Trophoblast cell (in vitro differentiated cells and primary cell): ENCODE measurements at regions not wholly inside any gene's neighbourhood (a gene's known extent, or its start where the extent isn't known, plus 50 kb on each side); places are given as distances from the start of the nearest gene placed in this dataset.

Experiments
- DNase-seq, 2 donors: peaks; one replicate each; pipeline ENCODE4 v3.0.0-alpha.2; 2016
- H2AFZ ChIP-seq: 2 replicates; pipeline ENCODE4 v1.6.1; 2013; ENCODE audit warnings: low read length, moderate library complexity, mild to moderate bottlenecking; ENCODE audit not compliant: insufficient read depth, poor library complexity
- H2AK5ac ChIP-seq: 2 replicates; pipeline ENCODE4 v1.6.1; 2013; ENCODE audit warnings: mild to moderate bottlenecking, low read length
- H2BK120ac ChIP-seq: 2 replicates; pipeline ENCODE4 v1.6.1; 2013; ENCODE audit warnings: low read length, mild to moderate bottlenecking, moderate library complexity; ENCODE audit not compliant: insufficient read depth, poor library complexity
- H2BK12ac ChIP-seq: 2 replicates; pipeline ENCODE4 v1.6.1; 2013; ENCODE audit warnings: mild to moderate bottlenecking, low read length, moderate library complexity
- H2BK5ac ChIP-seq: 2 replicates; pipeline ENCODE4 v1.6.1; 2013; ENCODE audit warnings: low read length, low read depth, moderate library complexity, mild to moderate bottlenecking; ENCODE audit not compliant: poor library complexity
- H3K14ac ChIP-seq: 2 replicates; pipeline ENCODE4 v1.6.1; 2013; ENCODE audit warnings: mild to moderate bottlenecking, low read length
- H3K18ac ChIP-seq: 2 replicates; pipeline ENCODE4 v1.6.1; 2013; ENCODE audit warnings: mild to moderate bottlenecking, low read length
- H3K23ac ChIP-seq: 2 replicates; pipeline ENCODE4 v1.6.1; 2013; ENCODE audit warnings: low read length
- H3K27ac ChIP-seq: 2 replicates; pipeline ENCODE4 v1.5.1; 2013; ENCODE audit warnings: low read depth, mild to moderate bottlenecking, inconsistent platforms, low read length, moderate library complexity
- H3K27me3 ChIP-seq: 2 replicates; pipeline ENCODE4 v1.6.1; 2013; ENCODE audit warnings: inconsistent platforms, mild to moderate bottlenecking, low read length, moderate library complexity; ENCODE audit not compliant: insufficient read depth
- H3K36me3 ChIP-seq, 2 experiments: 1 replicate in 1 of 2; 2 replicates in 1 of 2; pipeline ENCODE4 v1.6.1; 2013; ENCODE audit warnings: low read length in 2 of 2, mild to moderate bottlenecking in 2 of 2, moderate library complexity in 1 of 2; ENCODE audit not compliant: insufficient read depth in 2 of 2, control insufficient read depth in 1 of 2
- H3K4ac ChIP-seq: 2 replicates; pipeline ENCODE4 v1.6.1; 2013; ENCODE audit warnings: low read depth, mild to moderate bottlenecking, low read length, moderate library complexity
- H3K4me1 ChIP-seq, 2 experiments: 1 replicate in 1 of 2; 2 replicates in 1 of 2; pipeline ENCODE4 v1.6.1; 2013; ENCODE audit warnings: low read length in 2 of 2, mild to moderate bottlenecking in 2 of 2, moderate library complexity in 1 of 2; ENCODE audit not compliant: insufficient read depth in 2 of 2, control insufficient read depth in 1 of 2
- H3K4me2 ChIP-seq: 2 replicates; pipeline ENCODE4 v1.6.1; 2013; ENCODE audit warnings: inconsistent platforms, mild to moderate bottlenecking, low read length, moderate library complexity
- H3K4me3 ChIP-seq: 2 replicates; pipeline ENCODE4 v1.5.1; 2013; ENCODE audit warnings: mild to moderate bottlenecking, low read depth, low read length, inconsistent platforms
- H3K79me1 ChIP-seq: one replicate; pipeline ENCODE4 v1.6.1; 2013; ENCODE audit warnings: low read length
- H3K79me2 ChIP-seq: 2 replicates; pipeline ENCODE4 v1.6.1; 2013; ENCODE audit warnings: low read length, mild to moderate bottlenecking; ENCODE audit not compliant: control insufficient read depth, insufficient read depth, poor library complexity
- H3K9ac ChIP-seq: 2 replicates; pipeline ENCODE4 v1.6.1; 2013; ENCODE audit warnings: mild to moderate bottlenecking, low read length
- H3K9me3 ChIP-seq: 2 replicates; pipeline ENCODE4 v1.6.1; 2013; ENCODE audit warnings: low read depth, mild to moderate bottlenecking, control low read depth, inconsistent platforms, low read length; ENCODE audit not compliant: insufficient read depth
- H4K12ac ChIP-seq: 2 replicates; pipeline ENCODE4 v1.6.1; 2013; ENCODE audit warnings: low read depth, mild to moderate bottlenecking, low read length, moderate library complexity
- H4K8ac ChIP-seq: 2 replicates; pipeline ENCODE4 v1.6.1; 2013; ENCODE audit warnings: low read depth, mild to moderate bottlenecking, low read length, moderate library complexity
- H4K91ac ChIP-seq: one replicate; pipeline ENCODE4 v1.6.1; 2013; ENCODE audit warnings: low read depth, mild to moderate bottlenecking, low read length, moderate library complexity
- WGBS: extraction: QIAGEN DNeasy Blood & Tissue Kit; methylation state at CpG from one replicate; pipeline ENCODE4 v1.1.7; 2013; ENCODE audit warnings: missing lambda C conversion rate; ENCODE audit not compliant: insufficient read length, insufficient coverage; ENCODE audit errors: extremely low coverage; 5-methylcytosine and 5-hydroxymethylcytosine counted together

DNA sequence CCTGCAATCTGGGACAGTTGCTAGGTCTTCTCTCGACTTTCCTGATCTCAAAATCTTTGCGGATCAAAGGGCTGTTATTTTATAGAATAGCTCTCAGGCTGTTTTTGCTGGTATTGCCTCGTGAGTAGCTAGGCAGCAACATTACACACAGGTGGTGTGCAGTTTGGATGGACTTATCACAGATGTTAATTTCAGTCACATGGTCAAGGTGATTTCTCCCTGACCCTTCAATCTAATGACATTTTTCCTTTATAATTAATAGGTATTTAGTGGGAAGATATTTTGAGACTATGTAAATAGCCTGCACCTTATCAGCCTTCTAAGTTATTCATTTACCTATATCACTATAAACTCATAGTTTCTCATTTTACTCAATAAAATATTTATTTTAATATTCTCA lies 309.6 kb upstream of the PRKCQ start:
- H2AK5ac ChIP-seq: no peak overlapping the region
- no peaks in the 10 kb centered on the region for H3K79me1 ChIP-seq
- H2AFZ ChIP-seq: no peak overlapping the region
- peaks cover 0 to 2% of the 10 kb centered on the region in 2 experiments for H3K4me1 ChIP-seq
- H2BK120ac ChIP-seq: no peak overlapping the region
- peaks cover 2% of the 10 kb centered on the region for H3K9me3 ChIP-seq
- H2BK5ac ChIP-seq: no peak overlapping the region
- no peak overlapping the region for H3K18ac ChIP-seq
- no peaks in the 10 kb centered on the region for H3K36me3 ChIP-seq
- no peak overlapping the region for H4K91ac ChIP-seq
- H3K14ac ChIP-seq: no peak overlapping the region
- peak in 1 of 2 donors; percentile 50 for DNase-seq
- H3K4ac ChIP-seq: no peak overlapping the region
- no peaks in the 10 kb centered on the region for H3K27me3 ChIP-seq
- H3K27ac ChIP-seq: no peak overlapping the region
- no peaks in the 10 kb centered on the region for H3K79me2 ChIP-seq
- no peak overlapping the region for H4K12ac ChIP-seq
- no peak overlapping the region for H3K9ac ChIP-seq
- WGBS: no CpG with 5 or more reads among the region's 3 CpGs
- H3K4me3 ChIP-seq: no peak overlapping the region
- H4K8ac ChIP-seq: no peak overlapping the region
- H2BK12ac ChIP-seq: no peak overlapping the region
- no peak overlapping the region for H3K23ac ChIP-seq
- H3K4me2 ChIP-seq: no peak overlapping the region

DNA sequence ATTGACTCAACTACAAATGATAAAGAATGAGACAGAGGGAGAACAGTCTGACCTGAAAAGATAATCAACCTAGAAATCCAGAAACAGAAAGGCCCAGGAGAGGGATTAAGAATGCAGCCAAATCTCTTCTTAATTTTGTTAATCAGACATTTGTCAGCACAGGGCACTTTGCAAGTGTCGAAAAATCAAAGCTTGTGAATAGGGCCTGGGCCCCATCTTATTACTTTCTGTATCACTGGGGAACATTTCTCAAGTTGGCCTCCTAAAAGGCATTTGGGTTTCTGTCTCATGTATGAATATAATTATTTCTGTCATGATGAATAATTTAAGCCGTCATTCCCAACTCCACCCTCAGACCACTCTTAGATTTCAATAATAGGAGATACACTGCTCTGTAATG lies 308.4 kb upstream of the PRKCQ start:
- no peaks in the 10 kb centered on the region for H3K36me3 ChIP-seq
- DNase-seq: no peak
- no CpG with 5 or more reads among the region's 2 CpGs for WGBS
- no peak overlapping the region for H4K8ac ChIP-seq
- H3K9ac ChIP-seq: no peak overlapping the region
- no peak overlapping the region for H3K18ac ChIP-seq
- no peak overlapping the region for H4K91ac ChIP-seq
- H3K79me1 ChIP-seq: no peaks in the 10 kb centered on the region
- no peak overlapping the region for H3K4ac ChIP-seq
- H3K14ac ChIP-seq: no peak overlapping the region
- no peaks in the 10 kb centered on the region for H3K9me3 ChIP-seq
- no peak overlapping the region for H4K12ac ChIP-seq
- H3K4me3 ChIP-seq: no peak overlapping the region
- H3K4me1 ChIP-seq: peaks cover 0 to 2% of the 10 kb centered on the region in 2 experiments
- H2BK5ac ChIP-seq: no peak overlapping the region
- H2BK12ac ChIP-seq: no peak overlapping the region
- no peak overlapping the region for H2AFZ ChIP-seq
- no peak overlapping the region for H2BK120ac ChIP-seq
- H3K23ac ChIP-seq: no peak overlapping the region
- no peak overlapping the region for H3K27ac ChIP-seq
- H3K79me2 ChIP-seq: no peaks in the 10 kb centered on the region
- no peak overlapping the region for H3K4me2 ChIP-seq
- H3K27me3 ChIP-seq: no peaks in the 10 kb centered on the region
- no peak overlapping the region for H2AK5ac ChIP-seq

DNA sequence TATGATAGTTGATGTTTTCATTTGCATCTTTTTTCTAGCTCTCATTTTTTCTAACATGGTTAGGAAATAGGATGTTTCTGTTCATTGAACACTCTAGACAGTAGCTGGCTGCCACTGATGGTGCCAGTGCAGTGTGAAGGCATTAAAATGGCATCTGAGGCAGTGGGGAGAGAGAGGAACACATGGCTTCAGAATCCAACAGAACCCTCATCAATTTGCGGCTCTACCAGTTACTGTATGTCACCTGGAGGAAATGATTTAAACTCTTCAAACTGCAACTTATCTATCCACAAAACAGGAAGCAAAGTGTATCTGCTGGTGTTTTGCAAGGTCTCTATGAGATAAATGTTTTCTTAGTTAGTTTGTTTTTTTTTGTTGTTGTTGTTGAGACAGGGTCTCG lies 305.2 kb upstream of the PRKCQ start:
- DNase-seq: no peak
- H3K27me3 ChIP-seq: no peaks in the 10 kb centered on the region

DNA sequence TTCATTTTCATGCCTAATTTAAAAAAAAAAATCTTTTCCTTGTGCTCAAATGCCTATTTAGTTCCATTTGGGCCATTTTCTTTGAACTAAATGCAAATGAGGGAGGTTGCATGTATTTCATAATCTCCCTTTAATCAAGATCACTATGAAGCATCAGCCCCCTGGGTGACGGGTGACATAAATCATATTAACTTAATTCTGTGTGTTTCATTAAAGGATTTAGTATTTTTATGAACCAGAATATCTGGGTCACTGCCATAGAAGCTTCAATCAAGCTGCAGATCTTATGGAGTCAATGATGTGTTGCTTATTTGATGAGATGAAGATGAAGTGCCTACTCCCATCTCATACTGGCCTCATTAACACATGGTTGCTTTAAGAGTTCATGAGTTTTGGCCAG lies 301.9 kb upstream of the PRKCQ start:
- Histone ChIP-seq H3K4me3 (no peak overlapping the region), H3K27ac (no peak overlapping the region), H3K4me1 (no peaks in the 10 kb centered on the region), H3K4me2 (no peak overlapping the region), H2BK12ac (no peak overlapping the region), H3K36me3 (no peaks in the 10 kb centered on the region), H2AFZ (no peak overlapping the region), H3K27me3 (no peaks in the 10 kb centered on the region), H3K23ac (no peak overlapping the region), H3K79me2 (no peaks in the 10 kb centered on the region), H4K91ac (no peak overlapping the region), H3K9me3 (no peaks in the 10 kb centered on the region), H3K14ac (no peak overlapping the region), H3K9ac (no peak overlapping the region), H3K79me1 (no peaks in the 10 kb centered on the region), H4K8ac (no peak overlapping the region), H2AK5ac (no peak overlapping the region), H3K18ac (no peak overlapping the region), H2BK5ac (no peak overlapping the region), H4K12ac (no peak overlapping the region), H2BK120ac (no peak overlapping the region), H3K4ac (no peak overlapping the region)
- WGBS: no CpG with 5 or more reads among the region's 1 CpG
- no peak for DNase-seq

More for the DNA sequence above, 305.2 kb upstream of the PRKCQ start:
- Histone ChIP-seq H2BK120ac (no peak overlapping the region), H3K14ac (no peak overlapping the region), H2BK5ac (no peak overlapping the region), H4K12ac (no peak overlapping the region), H3K79me1 (no peaks in the 10 kb centered on the region), H4K8ac (no peak overlapping the region), H3K18ac (no peak overlapping the region), H2AK5ac (no peak overlapping the region), H4K91ac (no peak overlapping the region), H3K23ac (no peak overlapping the region), H2AFZ (no peak overlapping the region), H3K9ac (no peak overlapping the region), H3K4me2 (no peak overlapping the region), H3K4me3 (no peak overlapping the region), H2BK12ac (no peak overlapping the region), H3K9me3 (no peaks in the 10 kb centered on the region), H3K4ac (no peak overlapping the region), H3K36me3 (no peaks in the 10 kb centered on the region), H3K79me2 (no peaks in the 10 kb centered on the region), H3K27ac (no peak overlapping the region), H3K4me1 (no peaks in the 10 kb centered on the region)
- no CpG with 5 or more reads among the region's 2 CpGs for WGBS
